Lung (tissue), 11 donors: ENCODE measurements at regions not wholly inside any gene's neighbourhood (a gene's known extent, or its start where the extent isn't known, plus 50 kb on each side); places are given as distances from the start of the nearest gene placed in this dataset.
"Not testable (repeated sequence)": the region's sequence is repeated elsewhere in the genome, so short reads cannot be mapped to it uniquely, and the experiment has no call there.

Experiments used
- ATAC-seq: fragments of 200-7000 bp; cut with Tn5 transposase; one replicate; pipeline ENCODE4 v1.9.1; 2020; ENCODE audit warnings: moderate number of reproducible peaks; ENCODE audit not compliant: insufficient read depth, low FRiP score
- DNase-seq, 3 donors: peaks; one replicate each; pipeline ENCODE4 v3.0.0-alpha.2; 2013 to 2017
- H3K27ac ChIP-seq, 2 donors: one replicate each; pipeline ENCODE4 v1.5.1; 2013; ENCODE audit warnings: mild to moderate bottlenecking in 2 of 2, moderate library complexity in 2 of 2, control low read depth in 1 of 2, inconsistent platforms in 1 of 2, low read depth in 1 of 2, low read length in 1 of 2
- H3K27me3 ChIP-seq, 3 donors: one replicate each; pipeline ENCODE4 v1.5.1; 2013; ENCODE audit warnings: low read length in 2 of 3; ENCODE audit not compliant: control insufficient read depth in 3 of 3, insufficient read depth in 3 of 3
- H3K36me3 ChIP-seq, 4 donors: one replicate each; pipeline ENCODE4 v1.5.1; 2013; ENCODE audit warnings: low read length in 4 of 4, mild to moderate bottlenecking in 1 of 4, moderate library complexity in 1 of 4; ENCODE audit not compliant: control insufficient read depth in 4 of 4, insufficient read depth in 4 of 4
- H3K4me1 ChIP-seq, 5 donors: one replicate each; pipeline ENCODE4 v1.5.1; 2013; ENCODE audit warnings: low read length in 5 of 5, mild to moderate bottlenecking in 2 of 5, moderate library complexity in 1 of 5; ENCODE audit not compliant: control insufficient read depth in 5 of 5, insufficient read depth in 5 of 5
- H3K4me3 ChIP-seq: one replicate; pipeline ENCODE4 v1.5.1; 2013; ENCODE audit warnings: mild to moderate bottlenecking, control low read depth, moderate library complexity
- H3K9ac ChIP-seq, 2 donors: one replicate each; pipeline ENCODE4 v1.5.1; 2013; ENCODE audit warnings: low read length in 2 of 2, control low read depth in 1 of 2; ENCODE audit not compliant: insufficient read depth in 1 of 2
- H3K9me3 ChIP-seq, 4 donors: one replicate each; pipeline ENCODE4 v1.5.1; 2013; ENCODE audit warnings: low read length in 3 of 4, mild to moderate bottlenecking in 1 of 4, moderate library complexity in 1 of 4; ENCODE audit not compliant: control insufficient read depth in 4 of 4, insufficient read depth in 3 of 4
- CTCF ChIP-seq: IDR thresholded peaks from 2 replicates; pipeline ENCODE4 v1.5.1; 2012; ENCODE audit warnings: mild to moderate bottlenecking; ENCODE audit errors: control extremely low read depth, extremely low read depth
- WGBS, 2 donors: extraction: QIAGEN DNeasy Blood & Tissue Kit; methylation state at CpG; one replicate each; pipeline ENCODE4 v1.1.7; 2013; 5-methylcytosine and 5-hydroxymethylcytosine counted together
- donor health status: control.
- donor health status: control.
- donor health status: Bipolar disorder and iron deficiency.
- donor health status: healthy.
- donor health status: DM: yes; HTN: yes; CAD: no.

GRCh38 chr9:31415164-31415563 is 969.3 kb upstream of the ACO1 start:
- H3K9me3 ChIP-seq, result peaks cover 0 to 6% (median 1%) of the 10 kb centered on the region in 4 donors
- TF ChIP-seq CTCF, result no peak
- H3K36me3 ChIP-seq, result no peaks in the 10 kb centered on the region
- H3K9ac ChIP-seq, result no peak overlapping the region
- no peak overlapping the region for H3K4me3 ChIP-seq
- H3K4me1 ChIP-seq, result no peaks in the 10 kb centered on the region
- no peak overlapping the region for H3K27ac ChIP-seq
- ATAC-seq (no peak), DNase-seq (no peak)
- H3K27me3 ChIP-seq, result no peaks in the 10 kb centered on the region

GRCh38 chr9:31418419-31418818 is 966.0 kb upstream of the ACO1 start:
- no peak for TF ChIP-seq CTCF
- no peaks in the 10 kb centered on the region for H3K36me3 ChIP-seq
- no peak overlapping the region for H3K4me3 ChIP-seq
- 93 to 96% methylated on average over 4 of the region's 4 CpGs for WGBS, 2 donors
- no peaks in the 10 kb centered on the region for H3K4me1 ChIP-seq
- no peak overlapping the region for H3K9ac ChIP-seq
- H3K9me3 ChIP-seq, result peaks cover 0 to 6% (median 1%) of the 10 kb centered on the region in 4 donors
- DNase-seq, result no peak
- H3K27ac ChIP-seq, result no peak overlapping the region
- no peaks in the 10 kb centered on the region for H3K27me3 ChIP-seq
- ATAC-seq, result no peak

GRCh38 chr9:31443630-31444457 is 940.6 kb upstream of the ACO1 start:
- ATAC-seq, H3K36me3 ChIP-seq, H3K27me3 ChIP-seq, DNase-seq, H3K9me3 ChIP-seq, H3K27ac ChIP-seq, H3K4me3 ChIP-seq, H3K4me1 ChIP-seq, H3K9ac ChIP-seq: not testable (repeated sequence)
- WGBS, 2 donors, result 79 to 86% methylated on average over 7 of the region's 7 CpGs

- H3K9ac ChIP-seq, result no peak overlapping the region
- TF ChIP-seq CTCF, result no peak
- no peak for DNase-seq
- 92 to 93% methylated on average over 1 of the region's 1 CpG for WGBS, 2 donors
- no peaks in the 10 kb centered on the region for H3K9me3 ChIP-seq
- no peaks in the 10 kb centered on the region for H3K4me1 ChIP-seq
- no peaks in the 10 kb centered on the region for H3K36me3 ChIP-seq
- no peak for ATAC-seq
- H3K27ac ChIP-seq, result no peak overlapping the region
- no peaks in the 10 kb centered on the region for H3K27me3 ChIP-seq
- H3K4me3 ChIP-seq, result no peak overlapping the region
Observed at GRCh38 chr9:31445357-31445756, 939.1 kb upstream of the ACO1 start.
